Liver (tissue), 7 donors: ENCODE measurements at regions not wholly inside any gene's neighbourhood (a gene's known extent, or its start where the extent isn't known, plus 50 kb on each side); places are given as distances from the start of the nearest gene placed in this dataset.
"Not testable (repeated sequence)": the region's sequence is repeated elsewhere in the genome, so short reads cannot be mapped to it uniquely, and the experiment has no call there.

Experiments
- DNase-seq: peaks from one replicate; pipeline ENCODE4 v3.0.0-alpha.2; 2017; ENCODE audit warnings: low spot score
- H3K27ac ChIP-seq, 2 donors: one replicate each; pipeline ENCODE4 v1.7.0; 2013; ENCODE audit warnings: inconsistent platforms in 2 of 2, low read length in 2 of 2, control low read depth in 1 of 2, low read depth in 1 of 2, mild to moderate bottlenecking in 1 of 2
- H3K27me3 ChIP-seq, 4 donors: one replicate each; pipeline versions ENCODE4 v1.6.1 to v1.7.0; 2013; ENCODE audit warnings: low read length in 3 of 4, inconsistent platforms in 1 of 4, mild to moderate bottlenecking in 1 of 4, moderate library complexity in 1 of 4; ENCODE audit not compliant: control insufficient read depth in 4 of 4, insufficient read depth in 4 of 4
- H3K36me3 ChIP-seq, 4 donors: one replicate each; pipeline versions ENCODE4 v1.6.1 to v1.7.0; 2013; ENCODE audit warnings: low read length in 3 of 4, mild to moderate bottlenecking in 3 of 4, low read depth in 1 of 4, moderate library complexity in 1 of 4; ENCODE audit not compliant: control insufficient read depth in 4 of 4, insufficient read depth in 3 of 4
- H3K4me1 ChIP-seq, 4 donors: one replicate each; pipeline versions ENCODE4 v1.6.1 to v1.7.0; 2013; ENCODE audit warnings: low read length in 3 of 4, mild to moderate bottlenecking in 3 of 4, moderate library complexity in 1 of 4; ENCODE audit not compliant: control insufficient read depth in 4 of 4, insufficient read depth in 4 of 4
- H3K4me3 ChIP-seq, 3 donors: one replicate each; pipeline versions ENCODE4 v1.6.1 to v1.7.0; 2013; ENCODE audit warnings: low read length in 3 of 3, control low read depth in 1 of 3, low read depth in 1 of 3, mild to moderate bottlenecking in 1 of 3
- H3K9ac ChIP-seq, 2 donors: one replicate each; pipeline ENCODE4 v1.7.0; 2013; ENCODE audit warnings: low read length in 2 of 2, mild to moderate bottlenecking in 2 of 2, moderate library complexity in 2 of 2, control low read depth in 1 of 2, low read depth in 1 of 2
- H3K9me3 ChIP-seq, 4 donors: one replicate each; pipeline versions ENCODE4 v1.6.1 to v1.7.0; 2013; ENCODE audit warnings: low read length in 3 of 4; ENCODE audit not compliant: control insufficient read depth in 4 of 4
- WGBS: extraction: QIAGEN DNeasy Blood & Tissue Kit; methylation state at CpG from one replicate; pipeline ENCODE4 v1.1.7; 2013; 5-methylcytosine and 5-hydroxymethylcytosine counted together
- TF ChIP-seq, protein P1 (sequence below): IDR thresholded peaks from 2 replicates; pipeline ENCODE4 v1.6.1; 2016; ENCODE audit warnings: antibody characterized with exemption, mild to moderate bottlenecking
- TF ChIP-seq, protein P2 (sequence below): IDR thresholded peaks from 2 replicates; pipeline ENCODE4 v1.6.1; 2016; ENCODE audit warnings: antibody characterized with exemption
- donor health status: healthy.
- donor health status: healthy.
- donor health status: healthy.
- donor health status: healthy.

DNA sequence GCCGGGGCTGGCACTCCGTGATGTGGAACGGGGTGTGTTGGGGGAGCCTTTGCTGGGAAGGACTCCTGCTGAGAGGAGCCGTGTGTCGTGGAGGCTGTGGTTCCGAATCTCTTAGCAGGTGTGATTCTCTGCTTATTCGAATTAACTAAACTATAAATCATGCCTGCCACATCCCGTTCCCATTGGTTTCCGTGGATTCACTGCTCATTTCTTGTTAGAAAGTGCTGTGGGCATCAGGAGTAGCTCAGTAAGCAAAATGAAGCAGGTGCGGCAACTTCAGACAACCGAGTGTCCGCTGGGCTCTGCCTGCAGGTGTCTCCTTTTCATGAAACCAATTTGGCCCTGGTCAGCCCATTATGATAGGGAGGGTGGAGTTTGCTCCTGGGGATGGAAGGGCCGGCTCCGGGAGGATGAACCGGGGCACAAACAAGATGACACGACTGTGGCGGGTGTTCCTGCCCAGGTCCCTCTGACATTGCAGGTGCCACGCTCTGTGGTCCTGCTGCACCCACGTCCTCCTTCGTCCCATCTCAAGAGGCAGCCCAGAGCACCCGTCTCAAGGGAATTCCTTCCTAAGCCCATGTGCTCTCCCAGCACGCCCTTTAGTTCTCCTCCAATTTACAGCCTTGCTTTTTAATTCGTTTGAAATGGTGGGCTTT, 251.7 kb downstream of the ADGRD1 start:
- WGBS: 70% methylated on average over 23 of the region's 23 CpGs
- not testable (repeated sequence) for H3K4me1 ChIP-seq, H3K9ac ChIP-seq, DNase-seq, H3K27me3 ChIP-seq, H3K36me3 ChIP-seq, H3K4me3 ChIP-seq, H3K9me3 ChIP-seq, H3K27ac ChIP-seq

DNA sequence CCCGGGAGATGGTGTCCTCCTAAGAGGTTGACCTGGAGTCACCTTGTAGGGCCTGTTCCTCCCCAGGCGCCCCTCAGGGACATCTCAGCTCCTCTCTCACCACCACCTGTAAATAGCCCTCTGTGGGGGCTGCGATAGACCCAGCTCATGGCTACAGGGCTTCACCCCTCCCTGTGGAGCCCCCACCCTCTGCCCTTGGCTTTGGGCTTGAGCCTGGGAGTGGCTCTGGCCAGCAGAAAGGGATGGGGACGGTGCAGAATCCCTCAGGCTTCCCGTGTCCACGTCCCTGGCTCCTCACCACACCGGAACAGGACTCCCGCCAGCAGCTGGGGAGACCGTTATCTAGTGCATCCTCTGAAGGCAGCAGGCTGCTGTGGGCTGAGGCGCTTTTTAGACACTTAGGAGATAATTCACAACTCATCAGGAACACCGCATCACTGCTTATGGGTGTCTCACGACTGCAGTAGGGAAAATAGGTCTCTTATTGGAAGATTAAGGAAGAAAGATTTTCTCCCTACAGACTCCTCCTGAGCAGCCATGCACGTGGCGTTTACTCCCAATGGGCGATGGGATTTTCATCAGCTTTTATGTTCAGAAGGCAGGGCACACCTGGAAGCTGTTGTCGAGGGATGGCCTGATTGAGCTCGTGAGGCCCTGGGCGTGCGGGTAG, 253.1 kb downstream of the ADGRD1 start:
- not testable (repeated sequence) for H3K4me3 ChIP-seq, H3K27me3 ChIP-seq, H3K9ac ChIP-seq, DNase-seq, H3K36me3 ChIP-seq, H3K4me1 ChIP-seq, H3K27ac ChIP-seq, H3K9me3 ChIP-seq
- WGBS: 82% methylated on average over 16 of the region's 19 CpGs

DNA sequence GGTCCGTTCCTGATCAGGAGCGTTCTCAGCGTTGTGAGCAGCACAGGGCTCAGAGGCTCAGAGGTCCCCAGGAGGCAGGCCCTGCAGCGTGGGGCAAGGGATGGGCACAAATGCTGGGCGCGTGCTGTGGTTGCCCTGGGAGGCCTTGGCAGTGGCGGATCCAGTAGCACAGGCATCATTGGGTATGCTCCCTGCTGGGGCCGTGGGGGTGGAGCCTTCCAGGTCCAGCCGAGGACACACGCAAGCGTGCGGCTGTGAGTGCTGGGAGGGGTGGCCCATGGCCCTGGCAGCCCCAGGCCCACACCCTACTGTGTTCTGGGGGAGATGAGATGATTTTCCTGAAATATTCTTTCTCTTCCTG, 253.6 kb downstream of the ADGRD1 start:
- not testable (repeated sequence) for H3K4me3 ChIP-seq

DNA sequence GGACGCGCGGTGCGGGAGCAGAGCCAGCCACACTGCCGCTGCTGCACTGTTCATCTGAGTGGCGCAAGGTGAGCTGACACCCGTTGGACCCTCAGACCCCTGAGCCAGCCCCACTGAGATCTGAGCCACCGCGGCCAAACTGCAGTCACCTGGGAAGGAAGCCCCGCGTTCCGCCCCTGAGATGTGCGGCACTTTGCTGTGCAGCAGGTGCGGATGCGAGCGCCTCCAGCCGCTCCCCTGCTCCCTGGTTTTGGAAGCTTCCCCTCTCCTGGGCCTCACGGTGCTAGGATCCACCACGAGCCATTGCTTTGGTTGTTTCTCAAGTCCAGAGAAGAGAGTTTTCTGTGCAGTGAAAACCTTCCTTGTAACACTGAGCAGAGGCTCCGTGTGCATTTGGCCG, 254.1 kb downstream of the ADGRD1 start:
- WGBS: 79% methylated on average over 12 of the region's 21 CpGs
- not testable (repeated sequence) for H3K27me3 ChIP-seq, H3K9me3 ChIP-seq, DNase-seq, H3K36me3 ChIP-seq, H3K4me1 ChIP-seq, H3K9ac ChIP-seq, H3K27ac ChIP-seq, H3K4me3 ChIP-seq

More for the DNA sequence above, 253.6 kb downstream of the ADGRD1 start:
- H3K36me3 ChIP-seq, H3K9ac ChIP-seq, H3K27ac ChIP-seq, H3K9me3 ChIP-seq, H3K27me3 ChIP-seq, H3K4me1 ChIP-seq, DNase-seq: not testable (repeated sequence)
- WGBS: 79% methylated on average over 12 of the region's 12 CpGs

DNA sequence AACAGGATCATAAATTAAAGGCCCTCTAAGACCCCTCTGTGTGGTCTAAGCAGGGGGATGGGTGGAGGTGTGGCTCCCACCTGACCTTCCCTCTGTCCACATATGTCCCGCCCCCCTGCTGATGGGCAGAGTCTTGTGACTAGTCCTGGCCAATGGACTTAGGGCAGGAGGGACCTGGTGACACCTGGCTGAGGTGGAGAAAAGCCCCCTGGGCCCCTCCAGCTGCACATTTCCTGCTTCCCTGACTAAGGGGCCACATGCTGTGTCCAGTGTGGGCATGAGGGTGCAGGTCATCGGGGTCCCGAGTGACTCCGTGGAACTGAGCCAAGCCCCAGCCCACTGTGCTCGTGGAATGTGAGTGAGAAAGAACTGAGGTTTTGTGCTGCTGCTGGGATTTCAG, 254.7 kb downstream of the ADGRD1 start:
- no peak overlapping the region for H3K9ac ChIP-seq
- H3K4me1 ChIP-seq: no peaks in the 10 kb centered on the region
- H3K9me3 ChIP-seq: no peaks in the 10 kb centered on the region
- H3K27me3 ChIP-seq: no peaks in the 10 kb centered on the region
- H3K36me3 ChIP-seq: no peaks in the 10 kb centered on the region
- TF ChIP-seq, protein P1, sequence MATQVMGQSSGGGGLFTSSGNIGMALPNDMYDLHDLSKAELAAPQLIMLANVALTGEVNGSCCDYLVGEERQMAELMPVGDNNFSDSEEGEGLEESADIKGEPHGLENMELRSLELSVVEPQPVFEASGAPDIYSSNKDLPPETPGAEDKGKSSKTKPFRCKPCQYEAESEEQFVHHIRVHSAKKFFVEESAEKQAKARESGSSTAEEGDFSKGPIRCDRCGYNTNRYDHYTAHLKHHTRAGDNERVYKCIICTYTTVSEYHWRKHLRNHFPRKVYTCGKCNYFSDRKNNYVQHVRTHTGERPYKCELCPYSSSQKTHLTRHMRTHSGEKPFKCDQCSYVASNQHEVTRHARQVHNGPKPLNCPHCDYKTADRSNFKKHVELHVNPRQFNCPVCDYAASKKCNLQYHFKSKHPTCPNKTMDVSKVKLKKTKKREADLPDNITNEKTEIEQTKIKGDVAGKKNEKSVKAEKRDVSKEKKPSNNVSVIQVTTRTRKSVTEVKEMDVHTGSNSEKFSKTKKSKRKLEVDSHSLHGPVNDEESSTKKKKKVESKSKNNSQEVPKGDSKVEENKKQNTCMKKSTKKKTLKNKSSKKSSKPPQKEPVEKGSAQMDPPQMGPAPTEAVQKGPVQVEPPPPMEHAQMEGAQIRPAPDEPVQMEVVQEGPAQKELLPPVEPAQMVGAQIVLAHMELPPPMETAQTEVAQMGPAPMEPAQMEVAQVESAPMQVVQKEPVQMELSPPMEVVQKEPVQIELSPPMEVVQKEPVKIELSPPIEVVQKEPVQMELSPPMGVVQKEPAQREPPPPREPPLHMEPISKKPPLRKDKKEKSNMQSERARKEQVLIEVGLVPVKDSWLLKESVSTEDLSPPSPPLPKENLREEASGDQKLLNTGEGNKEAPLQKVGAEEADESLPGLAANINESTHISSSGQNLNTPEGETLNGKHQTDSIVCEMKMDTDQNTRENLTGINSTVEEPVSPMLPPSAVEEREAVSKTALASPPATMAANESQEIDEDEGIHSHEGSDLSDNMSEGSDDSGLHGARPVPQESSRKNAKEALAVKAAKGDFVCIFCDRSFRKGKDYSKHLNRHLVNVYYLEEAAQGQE: no peak
- TF ChIP-seq, protein P2, sequence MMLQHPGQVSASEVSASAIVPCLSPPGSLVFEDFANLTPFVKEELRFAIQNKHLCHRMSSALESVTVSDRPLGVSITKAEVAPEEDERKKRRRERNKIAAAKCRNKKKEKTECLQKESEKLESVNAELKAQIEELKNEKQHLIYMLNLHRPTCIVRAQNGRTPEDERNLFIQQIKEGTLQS: no peak
- WGBS: 75% methylated on average over 5 of the region's 5 CpGs
- DNase-seq: no peak
- H3K27ac ChIP-seq: no peak overlapping the region
- H3K4me3 ChIP-seq: no peak overlapping the region
